ENCODE measurements at regions not wholly inside any gene's neighbourhood (a gene's known extent, or its start where the extent isn't known, plus 50 kb on each side); places are given as distances from the start of the nearest gene placed in this dataset.

GRCh38 chr9:113746486-113746885 is 129.6 kb upstream of the ZNF618 start:
- intact Hi-C loops (cut with DNase I): no loop called here
- Histone ChIP-seq H3K36me3 (no peaks in the 10 kb centered on the region), H3K9ac (ENCODE audit: low read depth in 2 of 2, low read length in 2 of 2) (no peak overlapping the region), H3K27ac (no peak overlapping the region), H3K4me1 (no peaks in the 10 kb centered on the region), H3K4me3 (no peak overlapping the region), H3K9me3 (no peaks in the 10 kb centered on the region), H3K27me3 (no peaks in the 10 kb centered on the region)
- no peak for DNase-seq
- no peak for TF ChIP-seq CTCF (IDR thresholded peaks at IDR 0.05)

DNA sequence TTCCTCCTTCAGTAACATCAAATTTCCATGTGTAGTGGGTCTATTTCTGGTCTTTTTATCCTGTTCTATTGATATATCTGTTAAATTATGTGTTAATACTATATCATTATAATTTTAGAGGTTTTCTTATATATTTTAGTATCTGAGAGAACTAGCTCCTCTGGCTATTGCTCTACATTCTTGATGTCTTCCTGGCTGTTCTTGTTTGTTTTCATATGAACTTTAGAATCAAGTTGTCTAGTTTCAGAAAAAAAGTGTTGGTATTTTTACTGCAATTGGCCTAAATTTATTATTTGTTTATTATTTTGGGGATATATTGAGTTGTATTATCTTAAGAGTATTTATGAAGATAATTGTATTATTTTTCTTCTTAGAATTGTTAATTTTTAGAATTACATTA is 128.0 kb upstream of the ZNF618 start:
- Histone ChIP-seq H3K4me1 (no peaks in the 10 kb centered on the region), H3K36me3 (no peaks in the 10 kb centered on the region), H3K4me3 (no peak overlapping the region), H3K27ac (no peak overlapping the region), H3K9ac (ENCODE audit: low read depth in 2 of 2, low read length in 2 of 2) (no peak overlapping the region), H3K27me3 (no peaks in the 10 kb centered on the region), H3K9me3 (no peaks in the 10 kb centered on the region)
- no peak for DNase-seq
- no peak for TF ChIP-seq CTCF (IDR thresholded peaks at IDR 0.05)
- intact Hi-C loops (cut with DNase I): no loop called here

- no peak for TF ChIP-seq CTCF (IDR thresholded peaks at IDR 0.05)
- H3K9ac ChIP-seq (ENCODE audit: low read depth in 2 of 2, low read length in 2 of 2): no peak overlapping the region
- intact Hi-C loops (cut with DNase I): no loop called here
- H3K27me3 ChIP-seq: no peaks in the 10 kb centered on the region
- H3K36me3 ChIP-seq: no peaks in the 10 kb centered on the region
- H3K27ac ChIP-seq: no peak overlapping the region
- no peaks in the 10 kb centered on the region for H3K9me3 ChIP-seq
- H3K4me3 ChIP-seq: no peak overlapping the region
- no peaks in the 10 kb centered on the region for H3K4me1 ChIP-seq
- no peak for DNase-seq
Measured at GRCh38 chr9:113753398-113754119, 122.5 kb upstream of the ZNF618 start.

DNA sequence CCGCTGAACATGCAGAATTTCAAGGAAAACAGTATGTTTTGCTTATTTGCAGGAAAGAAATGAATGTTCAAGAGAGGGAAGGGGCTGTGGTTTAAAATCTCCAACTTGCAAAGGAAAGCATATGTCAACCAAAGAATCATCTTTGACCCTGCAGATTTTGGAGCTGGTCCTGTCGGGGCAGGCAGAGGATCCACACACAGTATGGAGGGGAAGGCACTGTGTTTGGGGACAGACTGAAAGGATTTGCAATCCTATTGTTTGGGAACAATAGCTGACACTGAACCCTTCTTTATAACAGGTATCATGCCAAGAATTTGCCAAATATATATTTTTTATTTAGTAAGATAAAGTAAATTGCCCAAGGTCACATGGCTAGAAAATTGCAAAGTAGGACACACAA is 121.4 kb upstream of the ZNF618 start:
- DNase-seq: no peak
- no peak for TF ChIP-seq CTCF (IDR thresholded peaks at IDR 0.05)
- H3K27me3 ChIP-seq: no peaks in the 10 kb centered on the region
- no peaks in the 10 kb centered on the region for H3K4me1 ChIP-seq
- no peaks in the 10 kb centered on the region for H3K36me3 ChIP-seq
- no peak overlapping the region for H3K9ac ChIP-seq (ENCODE audit: low read depth in 2 of 2, low read length in 2 of 2)
- H3K9me3 ChIP-seq: no peaks in the 10 kb centered on the region
- no peak overlapping the region for H3K4me3 ChIP-seq
- intact Hi-C loops (cut with DNase I): no loop called here
- no peak overlapping the region for H3K27ac ChIP-seq

DNA sequence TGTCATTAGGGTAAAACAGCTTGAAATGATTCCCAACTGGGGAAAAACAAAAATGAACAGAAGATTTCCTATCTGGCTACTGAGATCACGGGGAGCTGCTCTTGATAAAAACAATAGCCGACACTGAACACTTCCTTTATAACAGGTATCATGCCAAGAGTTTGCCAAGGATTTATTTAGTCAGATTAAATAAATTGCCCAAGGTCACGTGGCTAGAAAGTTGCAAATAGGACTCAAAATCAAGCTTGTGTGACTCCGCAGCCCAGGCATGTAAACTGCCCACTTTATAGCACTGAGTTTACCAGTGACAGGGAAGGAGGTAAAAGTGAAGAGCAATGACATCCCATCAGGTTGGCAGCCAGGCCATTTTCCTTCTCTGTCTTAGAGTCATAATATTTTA is 120.7 kb upstream of the ZNF618 start:
- intact Hi-C loops (cut with DNase I): no loop called here
- H3K27ac ChIP-seq: no peak overlapping the region
- no peaks in the 10 kb centered on the region for H3K9me3 ChIP-seq
- no peaks in the 10 kb centered on the region for H3K4me1 ChIP-seq
- H3K4me3 ChIP-seq: no peak overlapping the region
- H3K27me3 ChIP-seq: no peaks in the 10 kb centered on the region
- H3K36me3 ChIP-seq: no peaks in the 10 kb centered on the region
- TF ChIP-seq CTCF (IDR thresholded peaks at IDR 0.05): no peak
- DNase-seq: no peak
- no peak overlapping the region for H3K9ac ChIP-seq (ENCODE audit: low read depth in 2 of 2, low read length in 2 of 2)
